ENCODE measurements at regions not wholly inside any gene's neighbourhood (a gene's known extent, or its start where the extent isn't known, plus 50 kb on each side); places are given as distances from the start of the nearest gene placed in this dataset.
"Not testable (repeated sequence)": the region's sequence is repeated elsewhere in the genome, so short reads cannot be mapped to it uniquely, and the experiment has no call there.

GRCh38 chrX:85591536-85591935, 212.1 kb upstream of the POF1B start:
- no peaks in the 10 kb centered on the region for H3K4me1 Mint-ChIP-seq
- H3K27ac Mint-ChIP-seq = no peak overlapping the region

GRCh38 chrX:85590638-85591037, 211.2 kb upstream of the POF1B start:
- H3K27ac Mint-ChIP-seq = no peak overlapping the region
- no peak overlapping the region for H3K4me3 Mint-ChIP-seq
- no peaks in the 10 kb centered on the region for H3K4me1 Mint-ChIP-seq
- DNase-seq = no peak
- CTCF ChIA-PET = no interaction called here
- H3K27me3 Mint-ChIP-seq = no peaks in the 10 kb centered on the region
- peaks cover 5% of the 10 kb centered on the region for H3K9me3 Mint-ChIP-seq
- no peaks in the 10 kb centered on the region for H3K36me3 Mint-ChIP-seq

More at GRCh38 chrX:85591536-85591935, 212.1 kb upstream of the POF1B start:
- H3K36me3 Mint-ChIP-seq = no peaks in the 10 kb centered on the region
- CTCF ChIA-PET = no interaction called here
- no peaks in the 10 kb centered on the region for H3K27me3 Mint-ChIP-seq
- DNase-seq = no peak
- no peaks in the 10 kb centered on the region for H3K9me3 Mint-ChIP-seq
- H3K4me3 Mint-ChIP-seq = no peak overlapping the region

GRCh38 chrX:85573801-85574200, 194.3 kb upstream of the POF1B start:
- CTCF ChIA-PET = no interaction called here
- no peaks in the 10 kb centered on the region for H3K36me3 Mint-ChIP-seq
- H3K4me3 Mint-ChIP-seq = no peak overlapping the region
- H3K4me1 Mint-ChIP-seq = peaks cover 3% of the 10 kb centered on the region
- no peak overlapping the region for H3K27ac Mint-ChIP-seq
- H3K27me3 Mint-ChIP-seq = no peaks in the 10 kb centered on the region
- no peak for DNase-seq
- no peaks in the 10 kb centered on the region for H3K9me3 Mint-ChIP-seq

GRCh38 chrX:85570496-85570895, 191.0 kb upstream of the POF1B start:
- H3K4me1 Mint-ChIP-seq = peaks cover 3% of the 10 kb centered on the region
- no peak overlapping the region for H3K4me3 Mint-ChIP-seq
- CTCF ChIA-PET = no interaction called here
- H3K9me3 Mint-ChIP-seq = no peaks in the 10 kb centered on the region
- DNase-seq = no peak
- H3K36me3 Mint-ChIP-seq = no peaks in the 10 kb centered on the region
- H3K27me3 Mint-ChIP-seq = no peaks in the 10 kb centered on the region
- H3K27ac Mint-ChIP-seq = no peak overlapping the region

GRCh38 chrX:85569686-85570085, 190.2 kb upstream of the POF1B start:
- DNase-seq = no peak
- Mint-ChIP-seq H3K4me1 (peaks cover 3% of the 10 kb centered on the region), H3K27ac (no peak overlapping the region), H3K36me3 (no peaks in the 10 kb centered on the region), H3K4me3 (no peak overlapping the region), H3K9me3 (no peaks in the 10 kb centered on the region), H3K27me3 (no peaks in the 10 kb centered on the region)
- CTCF ChIA-PET = no interaction called here

GRCh38 chrX:85569096-85569495, 189.6 kb upstream of the POF1B start:
- no peak for DNase-seq
- no peaks in the 10 kb centered on the region for H3K36me3 Mint-ChIP-seq
- no peaks in the 10 kb centered on the region for H3K9me3 Mint-ChIP-seq
- no peaks in the 10 kb centered on the region for H3K27me3 Mint-ChIP-seq
- H3K27ac Mint-ChIP-seq = no peak overlapping the region
- CTCF ChIA-PET = no interaction called here
- peaks cover 3% of the 10 kb centered on the region for H3K4me1 Mint-ChIP-seq
- no peak overlapping the region for H3K4me3 Mint-ChIP-seq

GRCh38 chrX:85561231-85561630, 181.8 kb upstream of the POF1B start:
- Mint-ChIP-seq H3K27ac (no peak overlapping the region), H3K9me3 (no peaks in the 10 kb centered on the region), H3K4me1 (no peaks in the 10 kb centered on the region), H3K4me3 (no peak overlapping the region), H3K27me3 (no peaks in the 10 kb centered on the region), H3K36me3 (no peaks in the 10 kb centered on the region)
- CTCF ChIA-PET = no interaction called here
- no peak for DNase-seq

GRCh38 chrX:85544609-85545008, 165.1 kb upstream of the POF1B start:
- Mint-ChIP-seq H3K9me3 (no peaks in the 10 kb centered on the region), H3K27ac (no peak overlapping the region), H3K36me3 (no peaks in the 10 kb centered on the region), H3K4me3 (no peak overlapping the region), H3K27me3 (no peaks in the 10 kb centered on the region), H3K4me1 (no peaks in the 10 kb centered on the region)
- CTCF ChIA-PET = interaction anchor here (1.6 kb wide), 1 partner anchor 433 kb away, joined by 7 read pairs; no protein-coding TSS in a partner anchor
- no peak for DNase-seq

GRCh38 chrX:85543866-85544265, 164.4 kb upstream of the POF1B start:
- no peaks in the 10 kb centered on the region for H3K27me3 Mint-ChIP-seq
- CTCF ChIA-PET = interaction anchor here (0.7 kb wide), 1 partner anchor 613 kb away, joined by 3 read pairs; no protein-coding TSS in a partner anchor
- no peaks in the 10 kb centered on the region for H3K9me3 Mint-ChIP-seq
- no peak overlapping the region for H3K27ac Mint-ChIP-seq
- no peaks in the 10 kb centered on the region for H3K36me3 Mint-ChIP-seq
- H3K4me1 Mint-ChIP-seq = no peaks in the 10 kb centered on the region
- no peak overlapping the region for H3K4me3 Mint-ChIP-seq
- no peak for DNase-seq

GRCh38 chrX:85529141-85529540, 149.7 kb upstream of the POF1B start:
- H3K9me3 Mint-ChIP-seq, H3K4me3 Mint-ChIP-seq, DNase-seq, CTCF ChIA-PET, H3K27ac Mint-ChIP-seq, H3K27me3 Mint-ChIP-seq, H3K36me3 Mint-ChIP-seq, H3K4me1 Mint-ChIP-seq: not testable (repeated sequence)

GRCh38 chrX:85517994-85518718, 138.7 kb upstream of the POF1B start:
- Mint-ChIP-seq H3K27ac (no peak overlapping the region), H3K27me3 (no peaks in the 10 kb centered on the region), H3K36me3 (no peaks in the 10 kb centered on the region), H3K4me3 (no peak overlapping the region), H3K4me1 (no peaks in the 10 kb centered on the region), H3K9me3 (no peaks in the 10 kb centered on the region)
- no peak for DNase-seq
- CTCF ChIA-PET = no interaction called here

GRCh38 chrX:85516131-85516530, 136.7 kb upstream of the POF1B start:
- Mint-ChIP-seq H3K4me1 (no peaks in the 10 kb centered on the region), H3K36me3 (no peaks in the 10 kb centered on the region), H3K27ac (no peak overlapping the region), H3K27me3 (no peaks in the 10 kb centered on the region), H3K4me3 (no peak overlapping the region), H3K9me3 (no peaks in the 10 kb centered on the region)
- CTCF ChIA-PET = no interaction called here
- no peak for DNase-seq

GRCh38 chrX:85506871-85507270, 127.4 kb upstream of the POF1B start:
- Mint-ChIP-seq H3K27me3 (no peaks in the 10 kb centered on the region), H3K36me3 (no peaks in the 10 kb centered on the region), H3K4me3 (no peak overlapping the region), H3K9me3 (no peaks in the 10 kb centered on the region), H3K4me1 (no peaks in the 10 kb centered on the region), H3K27ac (no peak overlapping the region)
- no peak for DNase-seq
- CTCF ChIA-PET = no interaction called here

GRCh38 chrX:85505801-85506200, 126.3 kb upstream of the POF1B start:
- no peaks in the 10 kb centered on the region for H3K36me3 Mint-ChIP-seq
- H3K9me3 Mint-ChIP-seq = no peaks in the 10 kb centered on the region
- CTCF ChIA-PET = no interaction called here
- H3K27me3 Mint-ChIP-seq = no peaks in the 10 kb centered on the region
- H3K4me3 Mint-ChIP-seq = no peak overlapping the region
- no peak overlapping the region for H3K27ac Mint-ChIP-seq
- no peaks in the 10 kb centered on the region for H3K4me1 Mint-ChIP-seq
- DNase-seq = no peak

GRCh38 chrX:85504381-85504780, 124.9 kb upstream of the POF1B start:
- Mint-ChIP-seq H3K36me3 (no peaks in the 10 kb centered on the region), H3K9me3 (no peaks in the 10 kb centered on the region), H3K4me1 (no peaks in the 10 kb centered on the region), H3K4me3 (no peak overlapping the region), H3K27ac (no peak overlapping the region), H3K27me3 (no peaks in the 10 kb centered on the region)
- CTCF ChIA-PET = no interaction called here
- DNase-seq = no peak
